SK-N-SH (cell line): ENCODE measurements at regions not wholly inside any gene's neighbourhood (a gene's known extent, or its start where the extent isn't known, plus 50 kb on each side); places are given as distances from the start of the nearest gene placed in this dataset.

ENCODE experiments used
- CHD2 ChIP-seq: fragments of 150-350 bp; IDR thresholded peaks from 2 replicates; pipeline ENCODE4 v1.6.1; 2018; ENCODE audit warnings: low read length; ENCODE audit not compliant: partially characterized antibody
- ELF1 ChIP-seq: IDR thresholded peaks from 2 replicates; pipeline ENCODE4 v1.4.0; 2012
- EP300 ChIP-seq, 2 experiments: IDR thresholded peaks; 2 replicates each; pipeline versions ENCODE4 v1.4.0 to v1.6.1; 2012; ENCODE audit warnings: borderline replicate concordance in 1 of 2, low read depth in 1 of 2, low read length in 1 of 2
- FOXJ3 ChIP-seq: sonication (generic); formaldehyde crosslinking; IDR thresholded peaks from 2 replicates; pipeline ENCODE4 v1.5.1; 2020; ENCODE audit warnings: mild to moderate bottlenecking, missing genetic modification reagents
- GATA2 ChIP-seq: sonication (generic); formaldehyde crosslinking; IDR thresholded peaks from 2 replicates; pipeline ENCODE4 v1.5.0; 2020; ENCODE audit warnings: mild to moderate bottlenecking, missing genetic modification reagents
- MEF2A ChIP-seq: IDR thresholded peaks from 2 replicates; pipeline ENCODE4 v1.4.0; 2012; ENCODE audit warnings: low read depth, borderline replicate concordance
- POLR2AphosphoS5 ChIP-seq: IDR thresholded peaks from 2 replicates; pipeline ENCODE4 v1.6.1; 2012; ENCODE audit warnings: low read depth, low read length
- TEAD4 ChIP-seq: IDR thresholded peaks from 2 replicates; pipeline ENCODE4 v1.4.0; 2012; ENCODE audit warnings: mild to moderate bottlenecking, borderline replicate concordance; ENCODE audit not compliant: insufficient read depth
- TF ChIP-seq, protein P1 (sequence below): fragments of 200-600 bp; sonication (generic); IDR thresholded peaks from 2 replicates; pipeline ENCODE4 v1.6.1; 2017; ENCODE audit warnings: antibody characterized with exemption, mild to moderate bottlenecking, moderate library complexity
- TF ChIP-seq, protein P2 (sequence below): IDR thresholded peaks from 2 replicates; pipeline ENCODE4 v1.4.0; 2012; ENCODE audit warnings: low read depth
- TF ChIP-seq, protein P3 (sequence below): IDR thresholded peaks from 2 replicates; pipeline ENCODE4; 2012

DNA sequence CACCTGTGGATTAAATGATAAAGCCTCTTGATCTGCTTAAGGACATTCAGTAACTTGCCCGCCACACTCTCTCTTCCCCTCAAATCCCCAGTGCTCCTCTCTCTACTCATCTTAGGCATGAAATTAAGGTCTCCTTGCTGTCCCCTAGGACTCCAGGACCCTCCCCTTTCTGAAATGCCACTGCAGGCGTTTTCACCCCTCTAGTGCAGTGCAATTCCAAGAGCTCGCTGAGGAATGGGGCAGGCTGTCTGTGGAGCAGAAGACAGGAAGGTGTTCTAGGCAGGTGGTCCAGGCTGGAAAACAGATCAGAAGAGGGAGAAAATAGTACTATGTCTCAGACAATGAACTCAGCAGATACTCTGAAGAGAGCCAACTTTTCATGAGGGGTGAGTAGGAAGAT is 55.8 kb upstream of the ARHGAP42 start:
- TF ChIP-seq CHD2 (no peak), GATA2 (CRISPR knock-in tag) (no peak), ELF1 (no peak), POLR2AphosphoS5 (no peak), EP300 (IDR thresholded peaks at IDR 0.05; ENCODE audit: borderline replicate concordance in 1 of 2, low read depth in 1 of 2, low read length in 1 of 2) (no peak), MEF2A (no peak), TEAD4 (no peak), FOXJ3 (CRISPR knock-in tag) (no peak)
- TF ChIP-seq, protein P1, sequence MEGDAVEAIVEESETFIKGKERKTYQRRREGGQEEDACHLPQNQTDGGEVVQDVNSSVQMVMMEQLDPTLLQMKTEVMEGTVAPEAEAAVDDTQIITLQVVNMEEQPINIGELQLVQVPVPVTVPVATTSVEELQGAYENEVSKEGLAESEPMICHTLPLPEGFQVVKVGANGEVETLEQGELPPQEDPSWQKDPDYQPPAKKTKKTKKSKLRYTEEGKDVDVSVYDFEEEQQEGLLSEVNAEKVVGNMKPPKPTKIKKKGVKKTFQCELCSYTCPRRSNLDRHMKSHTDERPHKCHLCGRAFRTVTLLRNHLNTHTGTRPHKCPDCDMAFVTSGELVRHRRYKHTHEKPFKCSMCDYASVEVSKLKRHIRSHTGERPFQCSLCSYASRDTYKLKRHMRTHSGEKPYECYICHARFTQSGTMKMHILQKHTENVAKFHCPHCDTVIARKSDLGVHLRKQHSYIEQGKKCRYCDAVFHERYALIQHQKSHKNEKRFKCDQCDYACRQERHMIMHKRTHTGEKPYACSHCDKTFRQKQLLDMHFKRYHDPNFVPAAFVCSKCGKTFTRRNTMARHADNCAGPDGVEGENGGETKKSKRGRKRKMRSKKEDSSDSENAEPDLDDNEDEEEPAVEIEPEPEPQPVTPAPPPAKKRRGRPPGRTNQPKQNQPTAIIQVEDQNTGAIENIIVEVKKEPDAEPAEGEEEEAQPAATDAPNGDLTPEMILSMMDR, result no peak
- TF ChIP-seq, protein P2, sequence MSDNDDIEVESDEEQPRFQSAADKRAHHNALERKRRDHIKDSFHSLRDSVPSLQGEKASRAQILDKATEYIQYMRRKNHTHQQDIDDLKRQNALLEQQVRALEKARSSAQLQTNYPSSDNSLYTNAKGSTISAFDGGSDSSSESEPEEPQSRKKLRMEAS, result no peak
- TF ChIP-seq, protein P3, sequence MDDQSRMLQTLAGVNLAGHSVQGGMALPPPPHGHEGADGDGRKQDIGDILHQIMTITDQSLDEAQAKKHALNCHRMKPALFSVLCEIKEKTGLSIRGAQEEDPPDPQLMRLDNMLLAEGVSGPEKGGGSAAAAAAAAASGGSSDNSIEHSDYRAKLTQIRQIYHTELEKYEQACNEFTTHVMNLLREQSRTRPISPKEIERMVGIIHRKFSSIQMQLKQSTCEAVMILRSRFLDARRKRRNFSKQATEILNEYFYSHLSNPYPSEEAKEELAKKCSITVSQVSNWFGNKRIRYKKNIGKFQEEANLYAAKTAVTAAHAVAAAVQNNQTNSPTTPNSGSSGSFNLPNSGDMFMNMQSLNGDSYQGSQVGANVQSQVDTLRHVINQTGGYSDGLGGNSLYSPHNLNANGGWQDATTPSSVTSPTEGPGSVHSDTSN, result no peak
